ENCODE measurements at regions not wholly inside any gene's neighbourhood (a gene's known extent, or its start where the extent isn't known, plus 50 kb on each side); places are given as distances from the start of the nearest gene placed in this dataset.

GRCh38 chr9:38141746-38142591 lies 72.9 kb upstream of the SHB start:
- intact Hi-C loops (cut with micrococcal nuclease): no loop called here
- DNase-seq: no peak
- H3K27me3 Mint-ChIP-seq: peaks cover 40% of the 10 kb centered on the region
- H3K27ac Mint-ChIP-seq: no peak overlapping the region
- H3K36me3 Mint-ChIP-seq (ENCODE audit: low read depth): no peaks in the 10 kb centered on the region
- no peaks in the 10 kb centered on the region for H3K4me1 Mint-ChIP-seq
- H3K4me3 Mint-ChIP-seq: no peak overlapping the region
- H3K9me3 Mint-ChIP-seq: no peaks in the 10 kb centered on the region

GRCh38 chr9:38138276-38138675 lies 69.2 kb upstream of the SHB start:
- Mint-ChIP-seq H3K36me3 (ENCODE audit: low read depth) (no peaks in the 10 kb centered on the region), H3K4me3 (no peak overlapping the region), H3K27ac (no peak overlapping the region), H3K9me3 (no peaks in the 10 kb centered on the region), H3K27me3 (peaks cover 41% of the 10 kb centered on the region), H3K4me1 (no peaks in the 10 kb centered on the region)
- DNase-seq: no peak
- intact Hi-C loops (cut with micrococcal nuclease): no loop called here

- H3K27me3 Mint-ChIP-seq: peaks cover 37% of the 10 kb centered on the region
- DNase-seq: no peak
- H3K4me3 Mint-ChIP-seq: no peak overlapping the region
- no peaks in the 10 kb centered on the region for H3K36me3 Mint-ChIP-seq (ENCODE audit: low read depth)
- intact Hi-C loops (cut with micrococcal nuclease): no loop called here
- H3K9me3 Mint-ChIP-seq: no peaks in the 10 kb centered on the region
- no peak overlapping the region for H3K27ac Mint-ChIP-seq
- no peaks in the 10 kb centered on the region for H3K4me1 Mint-ChIP-seq
Measured at GRCh38 chr9:38137342-38137741, 68.3 kb upstream of the SHB start.

- intact Hi-C loops (cut with micrococcal nuclease): no loop called here
- H3K9me3 Mint-ChIP-seq: no peaks in the 10 kb centered on the region
- H3K4me1 Mint-ChIP-seq: no peaks in the 10 kb centered on the region
- H3K4me3 Mint-ChIP-seq: no peak overlapping the region
- H3K27me3 Mint-ChIP-seq: peaks cover 28% of the 10 kb centered on the region
- no peak for DNase-seq
- no peak overlapping the region for H3K27ac Mint-ChIP-seq
- no peaks in the 10 kb centered on the region for H3K36me3 Mint-ChIP-seq (ENCODE audit: low read depth)
Measured at GRCh38 chr9:38136386-38136785, 67.4 kb upstream of the SHB start.

GRCh38 chr9:38134611-38135237 lies 65.7 kb upstream of the SHB start:
- Mint-ChIP-seq H3K27me3 (peaks cover 16% of the 10 kb centered on the region), H3K36me3 (ENCODE audit: low read depth) (no peaks in the 10 kb centered on the region), H3K4me3 (no peak overlapping the region), H3K27ac (no peak overlapping the region), H3K4me1 (no peaks in the 10 kb centered on the region), H3K9me3 (no peaks in the 10 kb centered on the region)
- intact Hi-C loops (cut with micrococcal nuclease): no loop called here
- DNase-seq: no peak

- no peak for DNase-seq
- intact Hi-C loops (cut with micrococcal nuclease): no loop called here
- Mint-ChIP-seq H3K27ac (no peak overlapping the region), H3K4me3 (no peak overlapping the region), H3K36me3 (ENCODE audit: low read depth) (no peaks in the 10 kb centered on the region), H3K9me3 (no peaks in the 10 kb centered on the region), H3K27me3 (peaks cover 10% of the 10 kb centered on the region), H3K4me1 (no peaks in the 10 kb centered on the region)
Measured at GRCh38 chr9:38133595-38133994, 64.6 kb upstream of the SHB start.

- Mint-ChIP-seq H3K4me3 (no peak overlapping the region), H3K4me1 (no peaks in the 10 kb centered on the region), H3K9me3 (no peaks in the 10 kb centered on the region), H3K27ac (no peak overlapping the region), H3K27me3 (peaks cover 7% of the 10 kb centered on the region), H3K36me3 (ENCODE audit: low read depth) (no peaks in the 10 kb centered on the region)
- intact Hi-C loops (cut with micrococcal nuclease): no loop called here
- DNase-seq: no peak
Measured at GRCh38 chr9:38132956-38133355, 63.9 kb upstream of the SHB start.

- H3K27me3 Mint-ChIP-seq: peaks cover 4% of the 10 kb centered on the region
- no peaks in the 10 kb centered on the region for H3K4me1 Mint-ChIP-seq
Measured at GRCh38 chr9:38131729-38132128, 62.7 kb upstream of the SHB start.

GRCh38 chr9:38130724-38131123 lies 61.7 kb upstream of the SHB start:
- no peak for DNase-seq
- Mint-ChIP-seq H3K27me3 (peaks cover 4% of the 10 kb centered on the region), H3K27ac (no peak overlapping the region), H3K4me3 (no peak overlapping the region), H3K36me3 (ENCODE audit: low read depth) (no peaks in the 10 kb centered on the region), H3K9me3 (no peaks in the 10 kb centered on the region), H3K4me1 (no peaks in the 10 kb centered on the region)
- intact Hi-C loops (cut with micrococcal nuclease): no loop called here

More at GRCh38 chr9:38131729-38132128, 62.7 kb upstream of the SHB start:
- no peak overlapping the region for H3K27ac Mint-ChIP-seq
- no peak overlapping the region for H3K4me3 Mint-ChIP-seq
- H3K36me3 Mint-ChIP-seq (ENCODE audit: low read depth): no peaks in the 10 kb centered on the region
- intact Hi-C loops (cut with micrococcal nuclease): no loop called here
- no peaks in the 10 kb centered on the region for H3K9me3 Mint-ChIP-seq
- DNase-seq: no peak

- no peak for DNase-seq
- intact Hi-C loops (cut with micrococcal nuclease): no loop called here
- Mint-ChIP-seq H3K4me3 (no peak overlapping the region), H3K36me3 (ENCODE audit: low read depth) (no peaks in the 10 kb centered on the region), H3K27me3 (peaks cover 2% of the 10 kb centered on the region), H3K4me1 (no peaks in the 10 kb centered on the region), H3K27ac (no peak overlapping the region), H3K9me3 (no peaks in the 10 kb centered on the region)
Measured at GRCh38 chr9:38129366-38129765, 60.3 kb upstream of the SHB start.

- Mint-ChIP-seq H3K27me3 (peaks cover 2% of the 10 kb centered on the region), H3K27ac (no peak overlapping the region)
- intact Hi-C loops (cut with micrococcal nuclease): no loop called here
Measured at GRCh38 chr9:38128752-38129270, 59.8 kb upstream of the SHB start.

GRCh38 chr9:38127271-38127839 lies 58.3 kb upstream of the SHB start:
- intact Hi-C loops (cut with micrococcal nuclease): no loop called here
- no peak for DNase-seq
- peaks cover 2% of the 10 kb centered on the region for H3K27me3 Mint-ChIP-seq

More at GRCh38 chr9:38128752-38129270, 59.8 kb upstream of the SHB start:
- DNase-seq: no peak
- Mint-ChIP-seq H3K9me3 (no peaks in the 10 kb centered on the region), H3K4me3 (no peak overlapping the region), H3K4me1 (no peaks in the 10 kb centered on the region), H3K36me3 (ENCODE audit: low read depth) (no peaks in the 10 kb centered on the region)

GRCh38 chr9:38126730-38127129 lies 57.7 kb upstream of the SHB start:
- Mint-ChIP-seq H3K9me3 (no peaks in the 10 kb centered on the region), H3K36me3 (ENCODE audit: low read depth) (no peaks in the 10 kb centered on the region), H3K4me1 (no peaks in the 10 kb centered on the region), H3K27ac (no peak overlapping the region), H3K27me3 (peaks cover 2% of the 10 kb centered on the region), H3K4me3 (no peak overlapping the region)
- no peak for DNase-seq
- intact Hi-C loops (cut with micrococcal nuclease): no loop called here

More at GRCh38 chr9:38127271-38127839, 58.3 kb upstream of the SHB start:
- Mint-ChIP-seq H3K4me3 (no peak overlapping the region), H3K4me1 (no peaks in the 10 kb centered on the region), H3K27ac (no peak overlapping the region), H3K36me3 (ENCODE audit: low read depth) (no peaks in the 10 kb centered on the region), H3K9me3 (no peaks in the 10 kb centered on the region)

- peaks cover 2% of the 10 kb centered on the region for H3K27me3 Mint-ChIP-seq
- no peak for DNase-seq
- no peak overlapping the region for H3K27ac Mint-ChIP-seq
- H3K4me3 Mint-ChIP-seq: no peak overlapping the region
- intact Hi-C loops (cut with micrococcal nuclease): no loop called here
- no peaks in the 10 kb centered on the region for H3K9me3 Mint-ChIP-seq
- H3K36me3 Mint-ChIP-seq (ENCODE audit: low read depth): no peaks in the 10 kb centered on the region
- no peaks in the 10 kb centered on the region for H3K4me1 Mint-ChIP-seq
Measured at GRCh38 chr9:38125889-38126288, 56.9 kb upstream of the SHB start.
